Mucosa of descending colon (tissue), 3 donors: ENCODE measurements at regions not wholly inside any gene's neighbourhood (a gene's known extent, or its start where the extent isn't known, plus 50 kb on each side); places are given as distances from the start of the nearest gene placed in this dataset.

Experiments used
- ATAC-seq: fragments of 200-7000 bp; cut with Tn5 transposase; one replicate; pipeline ENCODE4 v1.9.1; 2020; ENCODE audit warnings: mild to moderate bottlenecking, moderate library complexity
- DNase-seq, 3 donors: peaks; one replicate each; pipeline ENCODE4 v3.0.0-alpha.2; 2020
- H3K36me3 ChIP-seq: fragments of 200-600 bp; one replicate; pipeline ENCODE4 v1.8.0; 2021; ENCODE audit warnings: low read depth, mild to moderate bottlenecking
- H3K4me1 ChIP-seq: fragments of 200-600 bp; one replicate; pipeline ENCODE4 v1.8.0; 2021; ENCODE audit warnings: low read depth, mild to moderate bottlenecking
- H3K4me3 ChIP-seq: fragments of 200-600 bp; one replicate; pipeline ENCODE4 v1.8.0; 2021; ENCODE audit warnings: mild to moderate bottlenecking
- H3K9me3 ChIP-seq: fragments of 200-600 bp; one replicate; pipeline ENCODE4 v1.8.0; 2021; ENCODE audit warnings: mild to moderate bottlenecking
- intact Hi-C, 2 donors: fragments of 100-400 bp; cut with DNase I in 1 of 2; cut with micrococcal nuclease in 1 of 2; formaldehyde crosslinking; loops; one replicate each; pipeline versions ENCODE4 v1.11.0 to v1.11.1; 2022; cut with DNase I, micrococcal nuclease
- TF ChIP-seq, protein P1 (sequence below): fragments of 200-600 bp; IDR thresholded peaks from one replicate; pipeline ENCODE4 v1.8.0; 2022; ENCODE audit warnings: antibody characterized with exemption, mild to moderate bottlenecking
- donor health status: DM: no; HTN: no; CAD: no; lungs with moderate emphysema.
- donor health status: DM: no; HTN: no; CAD: no.
- donor health status: DM: no; HTN: yes; CAD: no.

DNA sequence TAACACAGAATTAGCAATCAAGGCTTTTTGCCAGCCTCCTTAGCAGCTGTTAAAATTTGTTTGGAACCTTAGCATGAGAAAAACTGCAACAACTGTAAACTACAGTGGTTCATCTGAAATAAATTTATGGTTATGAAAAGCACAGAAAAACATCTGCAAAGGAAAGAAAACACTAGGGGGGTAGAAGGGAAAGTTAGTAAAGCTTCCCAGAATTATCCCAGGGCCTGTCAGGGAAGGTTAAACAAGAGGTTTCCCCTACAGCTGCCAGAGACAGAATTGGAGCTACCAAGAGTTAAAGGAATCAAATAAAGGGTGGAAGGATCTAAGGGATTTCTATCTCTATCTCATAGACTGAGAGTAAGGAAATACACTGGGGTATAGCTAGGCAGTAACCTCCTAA lies 234.7 kb upstream of the DIAPH2 start:
- Histone ChIP-seq H3K4me1 (no peaks in the 10 kb centered on the region), H3K4me3 (no peak overlapping the region), H3K36me3 (no peaks in the 10 kb centered on the region), H3K9me3 (no peaks in the 10 kb centered on the region)
- intact Hi-C loops = no loop called here
- DNase-seq (no peak), ATAC-seq (no peak)
- TF ChIP-seq, protein P1, sequence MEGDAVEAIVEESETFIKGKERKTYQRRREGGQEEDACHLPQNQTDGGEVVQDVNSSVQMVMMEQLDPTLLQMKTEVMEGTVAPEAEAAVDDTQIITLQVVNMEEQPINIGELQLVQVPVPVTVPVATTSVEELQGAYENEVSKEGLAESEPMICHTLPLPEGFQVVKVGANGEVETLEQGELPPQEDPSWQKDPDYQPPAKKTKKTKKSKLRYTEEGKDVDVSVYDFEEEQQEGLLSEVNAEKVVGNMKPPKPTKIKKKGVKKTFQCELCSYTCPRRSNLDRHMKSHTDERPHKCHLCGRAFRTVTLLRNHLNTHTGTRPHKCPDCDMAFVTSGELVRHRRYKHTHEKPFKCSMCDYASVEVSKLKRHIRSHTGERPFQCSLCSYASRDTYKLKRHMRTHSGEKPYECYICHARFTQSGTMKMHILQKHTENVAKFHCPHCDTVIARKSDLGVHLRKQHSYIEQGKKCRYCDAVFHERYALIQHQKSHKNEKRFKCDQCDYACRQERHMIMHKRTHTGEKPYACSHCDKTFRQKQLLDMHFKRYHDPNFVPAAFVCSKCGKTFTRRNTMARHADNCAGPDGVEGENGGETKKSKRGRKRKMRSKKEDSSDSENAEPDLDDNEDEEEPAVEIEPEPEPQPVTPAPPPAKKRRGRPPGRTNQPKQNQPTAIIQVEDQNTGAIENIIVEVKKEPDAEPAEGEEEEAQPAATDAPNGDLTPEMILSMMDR = no peak

GRCh38 chrX:96453139-96453538 lies 231.5 kb upstream of the DIAPH2 start:
- DNase-seq = no peak
- TF ChIP-seq, protein P1 = no peak
- intact Hi-C loops = no loop called here
- ATAC-seq = peak; percentile 44
- Histone ChIP-seq H3K4me3 (no peak overlapping the region), H3K4me1 (no peaks in the 10 kb centered on the region), H3K36me3 (no peaks in the 10 kb centered on the region), H3K9me3 (no peaks in the 10 kb centered on the region)

GRCh38 chrX:96455078-96455477 lies 229.6 kb upstream of the DIAPH2 start:
- TF ChIP-seq, protein P1 = no peak
- H3K4me3 ChIP-seq = no peak overlapping the region
- no peaks in the 10 kb centered on the region for H3K9me3 ChIP-seq
- H3K36me3 ChIP-seq = no peaks in the 10 kb centered on the region
- no peaks in the 10 kb centered on the region for H3K4me1 ChIP-seq
- intact Hi-C loops = no loop called here
- no peak for ATAC-seq
- DNase-seq = no peak

GRCh38 chrX:96464880-96465558 lies 219.6 kb upstream of the DIAPH2 start:
- intact Hi-C loops = no loop called here
- Histone ChIP-seq H3K4me1 (no peaks in the 10 kb centered on the region), H3K36me3 (no peaks in the 10 kb centered on the region), H3K9me3 (no peaks in the 10 kb centered on the region), H3K4me3 (no peak overlapping the region)
- no peak for ATAC-seq
- TF ChIP-seq, protein P1 = no peak
- no peak for DNase-seq

- peak; percentile 89 for ATAC-seq
- no peak for DNase-seq
- Histone ChIP-seq H3K9me3 (no peaks in the 10 kb centered on the region), H3K4me1 (no peaks in the 10 kb centered on the region), H3K36me3 (no peaks in the 10 kb centered on the region), H3K4me3 (no peak overlapping the region)
- intact Hi-C loops = no loop called here
- TF ChIP-seq, protein P1 = no peak
Observed at GRCh38 chrX:96474029-96474740, 210.5 kb upstream of the DIAPH2 start.
